NCI-H146 treated with DMSO at 0.1 percent for 48 hours (cell line): ENCODE measurements at regions not wholly inside any gene's neighbourhood (a gene's known extent, or its start where the extent isn't known, plus 50 kb on each side); places are given as distances from the start of the nearest gene placed in this dataset.

Experiments used
- DNase-seq: peaks from one replicate; lab custom pipeline; 2025; ENCODE audit not compliant: unreplicated experiment; lab: John Stamatoyannopoulos, UW

- DNase-seq, result no peak
These were observed 595.0 kb upstream of the BOD1L1 start for GRCh38 chr4:14222377-14223029.

GRCh38 chr4:14223461-14223860 lies 595.9 kb upstream of the BOD1L1 start:
- no peak for DNase-seq

- peak; percentile 98 for DNase-seq
These were observed 598.2 kb upstream of the BOD1L1 start for GRCh38 chr4:14225688-14226207.

GRCh38 chr4:14233126-14233525 lies 605.6 kb upstream of the BOD1L1 start:
- no peak for DNase-seq

- DNase-seq, result no peak
These were observed 606.8 kb upstream of the BOD1L1 start for GRCh38 chr4:14234307-14234706.

- DNase-seq, result no peak
These were observed 608.8 kb upstream of the BOD1L1 start for GRCh38 chr4:14236359-14236758.

- no peak for DNase-seq
These were observed 610.4 kb upstream of the BOD1L1 start for GRCh38 chr4:14237911-14238310.

- DNase-seq, result no peak
These were observed 614.0 kb upstream of the BOD1L1 start for GRCh38 chr4:14241574-14241973.

- DNase-seq, result peak; percentile 59
These were observed 620.2 kb upstream of the BOD1L1 start for GRCh38 chr4:14247767-14248166.

- DNase-seq, result no peak
These were observed 621.7 kb upstream of the BOD1L1 start for GRCh38 chr4:14249226-14249625.

- no peak for DNase-seq
These were observed 626.7 kb upstream of the BOD1L1 start for GRCh38 chr4:14254252-14254651.

GRCh38 chr4:14254926-14255325 lies 627.4 kb upstream of the BOD1L1 start:
- no peak for DNase-seq

- no peak for DNase-seq
These were observed 630.4 kb upstream of the BOD1L1 start for GRCh38 chr4:14257903-14258302.

GRCh38 chr4:14259936-14260335 lies 632.4 kb upstream of the BOD1L1 start:
- no peak for DNase-seq

- DNase-seq, result no peak
These were observed 633.1 kb upstream of the BOD1L1 start for GRCh38 chr4:14260591-14260990.

- DNase-seq, result no peak
These were observed 634.7 kb upstream of the BOD1L1 start for GRCh38 chr4:14262221-14262620.

- DNase-seq, result peak; percentile 36
These were observed 636.9 kb upstream of the BOD1L1 start for GRCh38 chr4:14264437-14264836.

- no peak for DNase-seq
These were observed 638.1 kb upstream of the BOD1L1 start for GRCh38 chr4:14265651-14266050.

GRCh38 chr4:14267373-14268060 lies 640.0 kb upstream of the BOD1L1 start:
- DNase-seq, result peak; percentile 98

- DNase-seq, result no peak
These were observed 642.3 kb upstream of the BOD1L1 start for GRCh38 chr4:14269824-14270223.

- no peak for DNase-seq
These were observed 644.7 kb upstream of the BOD1L1 start for GRCh38 chr4:14272206-14272605.

- DNase-seq, result no peak
These were observed 650.0 kb upstream of the BOD1L1 start for GRCh38 chr4:14277505-14277904.

GRCh38 chr4:14280567-14280966 lies 653.0 kb upstream of the BOD1L1 start:
- no peak for DNase-seq
